NCI-H345 treated with DMSO at 0.1 percent for 48 hours (cell line): ENCODE measurements at regions not wholly inside any gene's neighbourhood (a gene's known extent, or its start where the extent isn't known, plus 50 kb on each side); places are given as distances from the start of the nearest gene placed in this dataset.
"Not testable (repeated sequence)": the region's sequence is repeated elsewhere in the genome, so short reads cannot be mapped to it uniquely, and the experiment has no call there.

Source experiments
- DNase-seq: peaks from one replicate; lab custom pipeline; 2025; ENCODE audit not compliant: unreplicated experiment; lab: John Stamatoyannopoulos, UW

GRCh38 chr3:144023543-144023942 lies 51.9 kb downstream of the DIPK2A start:
- not testable (repeated sequence) for DNase-seq

- DNase-seq = no peak
These were observed 57.3 kb downstream of the DIPK2A start for GRCh38 chr3:144028798-144029411.

- no peak for DNase-seq
These were observed 58.1 kb downstream of the DIPK2A start for GRCh38 chr3:144029769-144030168.

DNA sequence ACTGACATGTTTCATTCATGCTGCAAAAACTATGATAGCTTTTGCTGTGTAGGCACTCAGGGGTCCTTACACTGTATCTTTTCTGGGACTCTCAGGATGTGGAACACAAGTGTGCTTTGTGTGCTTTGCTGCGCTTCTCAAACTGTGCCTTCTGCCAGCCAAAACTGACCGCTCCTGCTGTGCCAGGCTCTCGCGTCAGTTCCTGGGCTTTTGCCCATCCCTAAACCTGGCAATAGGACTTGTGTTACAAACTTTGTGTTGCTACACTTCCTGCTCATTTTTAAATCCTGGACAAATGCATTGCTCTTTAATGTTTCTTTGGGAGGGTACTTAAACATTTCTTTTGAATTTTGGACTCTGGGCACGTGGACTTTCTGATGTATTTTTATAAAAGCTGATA lies 60.3 kb downstream of the DIPK2A start:
- no peak for DNase-seq

- no peak for DNase-seq
These were observed 61.1 kb downstream of the DIPK2A start for GRCh38 chr3:144032531-144033239.

DNA sequence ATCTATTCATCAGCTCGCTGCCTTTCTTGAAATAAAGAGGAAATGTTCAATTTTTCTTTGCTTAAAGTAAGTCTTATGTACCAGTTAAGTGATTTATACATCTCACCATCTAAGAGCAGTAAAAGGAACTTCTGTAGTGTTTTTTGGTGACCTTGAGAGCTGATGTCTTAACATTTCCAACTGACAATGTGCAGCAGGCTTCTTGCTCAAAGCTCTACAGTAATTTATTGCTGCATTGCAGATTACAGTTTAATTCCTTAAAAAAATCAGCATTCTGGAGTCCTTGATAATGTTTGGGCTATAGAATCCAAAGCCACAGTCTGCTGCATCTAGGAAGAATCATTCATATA lies 61.6 kb downstream of the DIPK2A start:
- DNase-seq = no peak

GRCh38 chr3:144033863-144034262 lies 62.2 kb downstream of the DIPK2A start:
- DNase-seq = no peak

- DNase-seq = no peak
These were observed 63.2 kb downstream of the DIPK2A start for GRCh38 chr3:144034715-144035290.

- no peak for DNase-seq
These were observed 64.9 kb downstream of the DIPK2A start for GRCh38 chr3:144036498-144036897.

DNA sequence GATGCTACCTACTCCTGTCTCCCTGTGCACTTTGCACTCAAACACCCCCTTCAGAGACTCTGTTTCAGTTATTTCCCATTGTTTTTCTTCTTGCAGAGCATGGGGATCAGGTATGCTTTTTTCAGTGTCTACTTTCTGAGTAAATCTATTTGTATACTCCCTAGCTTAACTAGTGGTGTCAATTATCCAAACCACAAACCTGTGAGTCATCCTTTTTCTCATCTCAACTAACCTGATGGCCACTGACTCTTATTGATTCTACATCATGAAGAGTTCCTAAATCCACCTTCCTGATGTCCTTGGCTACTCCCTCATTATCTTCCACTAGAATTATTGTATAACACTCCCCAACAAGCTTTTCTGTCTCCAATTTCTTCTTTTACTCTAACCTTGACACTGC lies 68.0 kb downstream of the DIPK2A start:
- no peak for DNase-seq

- DNase-seq = no peak
These were observed 70.4 kb downstream of the DIPK2A start for GRCh38 chr3:144041960-144042556.

DNA sequence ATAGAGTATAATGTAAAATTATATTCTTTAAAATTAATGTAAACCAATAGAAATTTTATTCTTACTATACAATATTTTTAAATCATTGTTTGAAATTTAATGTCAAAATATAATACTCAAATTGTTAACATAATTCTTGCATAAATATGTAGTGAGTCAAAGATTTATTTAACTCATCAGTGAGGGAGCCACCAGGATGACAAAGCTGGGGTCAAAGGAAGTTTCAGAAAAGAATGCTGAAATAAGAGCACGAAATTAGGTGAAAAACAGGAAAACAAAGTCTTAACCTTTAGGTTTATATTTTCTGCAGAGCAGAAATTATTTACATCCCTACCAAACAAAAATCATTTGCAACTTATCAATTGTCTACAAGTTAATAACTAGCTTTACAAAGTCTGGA lies 74.1 kb downstream of the DIPK2A start:
- no peak for DNase-seq

- DNase-seq = no peak
These were observed 77.8 kb downstream of the DIPK2A start for GRCh38 chr3:144049374-144049773.

DNA sequence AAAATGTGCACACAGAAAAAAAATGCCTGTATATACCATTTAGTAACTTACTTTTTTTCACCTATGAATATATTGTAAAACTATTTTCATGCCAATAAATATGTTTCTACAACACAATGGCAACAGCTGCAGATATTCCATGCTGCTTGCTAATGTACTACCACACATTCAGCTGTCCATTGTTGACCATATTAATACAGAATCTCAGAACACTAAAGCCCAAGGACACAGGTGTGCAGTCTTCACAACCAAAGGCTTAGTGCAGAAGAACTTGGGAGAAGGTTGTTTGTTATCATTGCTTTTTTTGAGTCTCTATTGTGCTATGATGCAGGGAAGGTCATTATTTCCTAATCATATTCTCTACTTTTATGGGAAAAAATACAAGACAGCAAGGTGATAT lies 79.6 kb downstream of the DIPK2A start:
- DNase-seq = no peak

- no peak for DNase-seq
These were observed 80.7 kb downstream of the DIPK2A start for GRCh38 chr3:144052275-144052674.

GRCh38 chr3:144053121-144053520 lies 81.5 kb downstream of the DIPK2A start:
- no peak for DNase-seq

DNA sequence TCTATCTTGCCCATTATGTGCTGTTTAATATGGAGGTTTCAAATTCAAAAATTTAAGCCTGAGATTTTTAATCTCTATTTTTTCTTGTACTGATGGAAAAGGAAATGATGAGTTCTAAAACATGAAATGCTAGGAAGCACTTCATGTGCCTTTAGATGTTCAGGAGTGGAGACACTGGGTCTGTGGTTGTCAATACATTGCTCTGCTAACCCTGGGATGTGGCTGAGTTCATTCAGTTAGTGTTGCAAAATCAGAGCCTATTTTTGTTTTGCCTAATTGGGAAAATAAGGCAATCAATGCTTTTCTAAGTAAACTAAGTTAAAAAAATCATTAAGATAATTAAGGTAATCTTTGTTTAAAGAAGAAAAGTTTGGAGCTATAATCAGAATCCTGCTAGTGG lies 83.1 kb downstream of the DIPK2A start:
- no peak for DNase-seq

GRCh38 chr3:144055604-144056003 lies 84.0 kb downstream of the DIPK2A start:
- DNase-seq = no peak

DNA sequence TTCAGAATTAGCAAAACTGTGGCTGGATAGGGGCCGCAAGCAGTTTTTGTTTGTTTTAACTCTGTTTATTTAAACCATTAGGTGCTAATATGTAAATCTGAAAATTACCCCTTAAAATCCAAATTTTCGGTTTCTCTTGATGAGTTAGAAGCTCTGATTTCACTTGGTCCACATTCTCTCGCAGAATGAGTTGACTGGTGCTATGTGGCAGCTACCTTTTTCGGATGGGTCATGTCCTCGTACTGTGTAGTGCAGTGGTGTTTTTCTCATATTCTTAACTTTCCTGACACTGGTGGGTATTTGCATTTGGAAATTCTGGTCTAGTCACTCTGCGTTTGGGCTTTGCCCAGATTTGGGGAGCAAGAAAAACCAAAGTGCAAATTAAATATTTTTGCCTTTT lies 87.1 kb downstream of the DIPK2A start:
- no peak for DNase-seq

DNA sequence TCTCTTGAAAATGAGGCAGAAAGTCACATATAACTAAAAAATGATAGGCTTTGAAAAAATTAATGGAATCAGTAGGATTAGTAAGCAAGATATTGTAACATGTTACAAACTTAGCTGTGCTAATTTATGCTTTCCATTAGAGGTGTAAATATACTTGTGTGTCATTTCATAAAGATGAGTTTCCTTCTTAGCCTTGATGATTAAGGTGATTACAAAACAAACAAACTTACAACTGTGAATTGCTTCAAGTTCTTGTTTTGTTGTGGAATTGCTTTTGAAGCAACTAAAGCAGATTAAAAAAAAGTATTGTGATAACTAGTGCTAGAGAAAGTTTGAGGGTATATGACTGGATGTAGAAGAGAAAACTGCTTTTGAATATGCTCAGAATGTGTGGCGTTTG lies 87.9 kb downstream of the DIPK2A start:
- no peak for DNase-seq

DNA sequence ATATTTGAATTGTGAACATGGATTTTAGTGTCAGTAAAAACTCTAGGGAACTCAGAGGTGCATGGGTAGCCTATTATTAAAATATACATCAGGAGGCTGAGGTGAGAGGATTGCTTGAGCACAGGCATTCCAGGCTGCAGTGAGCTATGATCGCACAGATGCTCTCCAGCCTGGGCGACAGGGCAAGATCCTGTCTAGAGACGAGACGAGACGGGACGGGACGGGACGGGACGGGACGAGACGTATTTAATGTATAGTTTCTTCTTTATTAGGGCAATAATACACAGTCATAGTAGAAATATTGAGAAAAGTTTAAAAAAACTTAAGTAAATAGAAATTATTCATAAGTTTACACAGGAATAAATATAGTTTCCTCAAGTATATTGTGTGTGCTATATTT lies 89.3 kb downstream of the DIPK2A start:
- DNase-seq = no peak

GRCh38 chr3:144063306-144063705 lies 91.7 kb downstream of the DIPK2A start:
- DNase-seq = no peak
